Dedifferentiated amniotic fluid mesenchymal stem cell (primary cell): ENCODE measurements at regions not wholly inside any gene's neighbourhood (a gene's known extent, or its start where the extent isn't known, plus 50 kb on each side); places are given as distances from the start of the nearest gene placed in this dataset.
"Not testable (repeated sequence)": the region's sequence is repeated elsewhere in the genome, so short reads cannot be mapped to it uniquely, and the experiment has no call there.

Source experiments
- DNase-seq: peaks from one replicate; pipeline ENCODE4 v3.0.0-alpha.2; 2016; ENCODE audit errors: extremely low spot score

DNA sequence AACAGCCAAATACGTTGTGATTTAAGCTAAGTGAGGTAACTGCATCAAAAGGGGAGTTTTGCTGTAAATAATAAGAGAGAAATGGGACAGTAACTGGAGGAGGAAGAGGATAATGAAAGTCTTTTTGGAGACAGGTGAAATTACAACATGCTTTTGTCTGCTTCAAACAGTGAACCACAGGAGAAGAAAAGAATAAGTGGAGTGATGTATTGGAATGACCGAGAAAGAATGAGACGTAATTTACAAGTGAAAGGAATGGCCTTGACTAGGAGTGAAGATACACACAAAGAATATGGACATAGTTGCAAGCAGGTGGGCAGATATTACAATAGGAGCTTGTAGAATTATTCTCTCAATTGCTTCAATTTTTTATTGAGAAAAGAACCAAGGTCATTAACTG, 550.8 kb downstream of the DIPK2A start:
- no peak for DNase-seq

DNA sequence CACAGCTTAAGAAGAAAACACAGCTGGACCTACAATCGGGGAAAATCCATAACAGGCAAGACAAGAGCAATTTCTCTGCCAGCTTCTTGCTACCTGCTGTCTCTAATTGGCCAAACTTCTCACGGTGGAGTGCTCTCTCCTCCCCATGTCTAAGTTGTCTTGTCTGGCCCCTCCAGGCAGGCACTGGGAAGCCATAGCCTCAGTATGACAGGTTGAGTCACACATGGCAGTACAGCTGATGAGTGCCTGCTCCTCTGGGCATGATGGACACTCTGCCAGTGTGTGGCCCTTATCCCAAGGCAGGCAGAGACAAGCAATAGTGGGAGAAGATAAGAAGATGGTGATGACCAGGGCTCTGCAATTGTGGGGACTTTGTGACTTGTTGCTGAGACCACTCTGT, 551.8 kb downstream of the DIPK2A start:
- no peak for DNase-seq

DNA sequence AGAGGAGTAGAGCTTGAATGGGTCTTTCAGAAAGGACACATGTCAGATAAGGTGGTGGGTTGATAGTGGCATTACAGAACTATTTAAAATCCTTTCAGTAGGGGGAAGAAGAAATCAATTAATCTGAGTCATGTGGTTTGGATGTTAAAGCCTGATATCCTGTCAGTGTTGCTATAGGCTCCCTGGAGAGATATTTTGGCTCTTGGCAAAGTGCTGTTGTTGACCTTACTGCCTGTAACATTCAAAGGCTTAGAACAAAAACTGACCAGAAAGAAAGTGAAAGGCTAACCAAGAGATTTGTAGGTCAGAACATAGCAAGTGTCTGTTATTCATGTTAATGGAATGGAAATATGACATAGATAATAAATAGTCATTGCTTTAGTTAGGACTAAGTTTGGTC, 552.9 kb downstream of the DIPK2A start:
- DNase-seq: no peak

DNA sequence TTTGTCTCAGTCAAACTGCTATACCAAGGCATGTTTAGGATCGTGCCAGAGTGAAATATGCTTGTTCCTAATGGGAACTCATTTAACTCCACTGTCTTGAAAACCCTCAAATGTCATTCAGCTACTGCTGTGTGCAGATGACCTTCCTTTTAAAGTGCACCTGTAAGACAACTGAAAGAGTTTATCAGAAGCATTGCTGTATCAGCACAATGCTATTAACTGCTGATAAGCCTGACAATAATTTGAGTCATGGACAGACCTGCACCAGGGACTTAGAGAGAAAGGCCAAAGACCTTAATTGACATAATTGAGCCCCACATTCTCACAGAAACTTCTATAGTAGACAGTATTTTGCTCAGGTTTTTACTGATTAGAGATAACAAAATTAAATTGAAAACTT, 557.9 kb downstream of the DIPK2A start:
- no peak for DNase-seq

DNA sequence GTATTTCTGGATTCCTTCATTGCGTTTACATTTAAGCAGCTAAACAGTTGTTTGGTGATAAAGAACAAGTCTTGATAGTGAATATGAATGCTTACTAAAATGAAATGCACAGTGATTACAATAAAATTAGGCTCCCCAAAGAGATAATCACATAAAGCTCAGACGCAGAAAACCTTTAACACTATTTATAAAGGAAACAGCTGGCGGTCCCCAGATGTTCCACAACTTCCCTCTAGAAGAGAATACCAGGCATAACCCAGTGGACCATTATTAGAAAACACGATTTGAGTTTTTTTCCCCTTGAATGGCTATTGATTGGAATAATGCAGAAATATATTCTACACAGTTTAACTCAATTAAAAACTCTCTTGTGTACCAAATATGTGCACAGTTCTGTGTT, 573.2 kb downstream of the DIPK2A start:
- DNase-seq: no peak

DNA sequence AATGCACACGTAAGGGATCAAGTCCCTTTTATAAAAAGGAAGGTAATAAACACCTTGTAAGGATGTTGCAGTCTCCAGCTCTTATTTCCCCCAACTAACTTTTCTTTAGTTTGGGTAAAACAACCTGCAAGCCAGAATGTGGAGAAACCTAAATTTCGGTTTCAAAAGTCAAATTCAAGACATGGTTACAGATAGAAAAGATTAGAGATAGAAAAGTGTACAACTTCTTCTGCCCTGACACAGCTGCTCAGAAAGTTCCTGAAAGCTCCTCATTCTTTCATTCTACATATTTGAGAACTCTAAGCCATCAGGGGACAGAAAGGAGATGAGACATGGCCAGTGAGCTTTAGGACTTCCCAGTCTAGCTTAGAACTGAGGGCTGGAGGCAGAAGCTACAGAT, 574.9 kb downstream of the DIPK2A start:
- DNase-seq: no peak

DNA sequence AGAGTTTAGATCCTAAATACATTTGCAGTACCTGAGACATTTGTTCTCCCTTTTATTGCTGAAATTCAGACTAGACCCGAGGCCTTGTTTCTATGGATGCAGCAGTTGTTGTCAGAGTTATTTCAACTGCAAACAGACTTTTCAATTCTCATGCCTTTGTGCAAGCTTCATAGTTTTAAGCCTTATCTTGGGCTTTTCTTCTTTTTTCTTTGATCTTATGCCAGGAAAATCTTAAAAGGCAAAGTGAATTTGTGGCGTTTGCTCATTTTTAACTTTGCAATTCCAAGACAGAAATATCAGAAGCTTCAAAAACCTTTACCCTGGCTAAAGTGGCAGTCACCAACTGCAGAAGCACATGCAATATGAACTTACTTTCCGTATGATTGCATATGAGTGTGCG, 576.7 kb downstream of the DIPK2A start:
- no peak for DNase-seq

DNA sequence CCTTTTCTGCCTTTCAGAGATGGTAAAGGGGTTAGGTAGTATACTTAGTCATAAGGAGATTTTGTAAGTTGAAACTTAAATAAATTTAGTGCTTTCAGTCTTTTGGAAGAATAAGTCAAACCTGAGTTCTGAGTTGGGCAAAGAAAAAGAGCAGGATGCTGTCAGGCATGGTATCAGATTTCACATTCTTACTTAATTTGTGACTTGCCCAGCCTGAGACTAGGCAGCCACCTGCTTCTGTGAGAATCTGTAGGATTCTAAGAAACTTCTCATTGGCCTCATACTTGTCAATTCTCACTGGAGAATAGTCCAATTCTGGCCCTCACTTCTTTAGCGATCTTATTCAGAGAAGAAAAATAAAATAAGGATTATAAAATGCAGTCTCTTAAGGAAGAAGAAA, 577.5 kb downstream of the DIPK2A start:
- no peak for DNase-seq

DNA sequence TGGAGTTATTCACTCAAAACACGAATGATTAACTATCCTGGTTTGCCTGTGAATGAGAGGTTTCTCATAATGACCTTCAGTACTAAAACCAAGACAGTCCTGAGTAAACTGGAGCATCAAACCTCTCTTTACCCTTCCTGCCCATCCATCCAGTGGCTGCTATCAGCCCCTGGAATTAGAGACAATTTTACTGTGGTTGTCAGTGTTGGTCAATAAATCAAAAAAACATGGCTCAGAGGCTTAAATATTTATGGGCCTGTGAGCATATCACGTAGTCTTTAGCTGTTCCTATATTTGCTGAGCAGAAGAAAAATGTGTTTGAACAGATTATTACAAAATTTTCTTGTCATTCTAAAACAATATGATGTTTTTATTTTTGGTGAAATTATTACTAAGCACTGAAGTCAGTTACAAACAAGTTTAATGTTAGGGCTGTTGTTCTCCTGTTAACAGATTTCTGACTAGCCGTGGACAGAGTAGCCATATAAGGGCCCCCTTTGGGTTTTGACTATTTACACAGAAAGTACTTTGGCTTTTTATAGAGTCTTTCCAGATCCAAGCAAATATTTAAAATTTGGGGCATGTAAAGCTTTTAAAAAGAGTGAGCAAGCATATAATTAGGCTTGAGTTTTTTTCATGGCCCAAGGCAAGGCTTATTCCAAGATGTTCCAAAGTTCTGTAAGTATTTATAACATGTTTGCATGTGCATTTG, 580.9 kb downstream of the DIPK2A start:
- DNase-seq: no peak

DNA sequence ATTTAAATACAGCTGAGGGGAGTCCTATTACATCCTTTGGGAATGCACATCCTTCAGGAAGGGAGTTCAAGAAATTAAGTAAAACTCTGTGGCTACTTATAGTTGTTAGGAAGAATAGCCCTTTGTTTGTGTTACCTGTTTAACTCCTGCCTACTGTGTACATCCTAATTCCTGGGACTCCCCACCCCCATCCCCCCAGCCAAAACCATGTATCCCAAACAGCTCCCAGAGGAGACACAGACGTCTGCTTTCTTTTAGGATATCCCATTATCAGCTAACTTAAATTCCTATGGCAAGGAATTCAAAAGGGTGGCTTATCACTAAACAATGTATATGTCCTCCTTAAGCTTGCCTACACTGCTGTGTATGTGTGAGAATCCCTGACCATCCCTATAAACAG, 581.7 kb downstream of the DIPK2A start:
- DNase-seq: no peak

DNA sequence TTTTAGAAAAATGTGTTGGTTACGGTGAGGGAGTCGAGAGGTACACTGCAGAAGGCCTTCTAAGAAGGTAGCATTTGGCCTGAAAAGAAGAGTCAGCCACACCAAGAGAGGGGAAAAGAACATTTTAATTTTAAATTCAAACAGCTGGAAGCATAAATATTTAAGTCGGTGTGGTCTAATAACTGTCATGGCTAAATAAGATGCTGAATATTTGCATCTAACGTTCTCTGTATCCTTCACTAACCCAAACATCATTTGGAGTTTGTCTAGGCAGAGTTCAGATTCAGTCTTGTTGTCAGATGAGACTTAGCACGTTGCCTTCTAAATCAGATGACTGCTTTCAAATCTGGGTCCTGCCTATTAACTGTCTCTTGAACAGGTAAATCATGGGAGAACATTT, 583.3 kb downstream of the DIPK2A start:
- DNase-seq: no peak

DNA sequence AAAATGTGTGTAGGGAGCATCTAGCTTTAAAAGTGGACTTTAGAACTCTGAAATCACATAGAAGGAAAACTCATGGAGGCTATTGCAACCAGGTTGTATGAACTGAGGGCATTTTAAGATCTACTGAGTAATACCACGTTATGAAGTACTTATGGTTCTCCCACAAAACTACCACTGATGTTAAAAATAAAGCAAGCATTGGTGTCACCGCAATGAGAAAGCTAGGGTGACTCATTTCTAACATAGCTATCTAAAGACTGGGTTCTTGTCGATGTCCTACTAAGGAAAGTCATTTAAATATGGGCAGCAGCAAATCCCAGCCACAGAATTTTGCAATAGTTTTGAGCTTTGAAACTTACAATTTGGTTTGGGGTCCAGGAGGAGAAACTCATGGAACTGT, 584.8 kb downstream of the DIPK2A start:
- DNase-seq: no peak

DNA sequence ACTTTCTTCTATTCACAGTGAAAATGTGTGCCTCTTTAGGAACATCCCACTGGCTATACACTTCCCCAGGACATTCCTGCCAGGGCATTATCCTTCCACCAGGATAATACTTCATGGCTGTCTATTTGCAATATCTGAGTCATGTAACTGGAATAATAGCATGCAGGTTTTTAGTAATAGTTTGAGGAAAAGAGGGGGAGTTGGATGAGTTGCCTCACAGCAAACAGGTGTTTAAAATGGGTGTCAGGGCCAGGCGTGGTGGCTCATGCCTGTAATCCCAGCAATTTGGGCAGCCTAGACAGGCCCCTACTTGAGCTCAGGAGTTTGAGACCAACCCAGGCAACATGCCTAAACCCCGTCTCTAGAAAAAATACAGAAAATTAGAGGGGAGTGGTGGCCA, 585.9 kb downstream of the DIPK2A start:
- DNase-seq: no peak

DNA sequence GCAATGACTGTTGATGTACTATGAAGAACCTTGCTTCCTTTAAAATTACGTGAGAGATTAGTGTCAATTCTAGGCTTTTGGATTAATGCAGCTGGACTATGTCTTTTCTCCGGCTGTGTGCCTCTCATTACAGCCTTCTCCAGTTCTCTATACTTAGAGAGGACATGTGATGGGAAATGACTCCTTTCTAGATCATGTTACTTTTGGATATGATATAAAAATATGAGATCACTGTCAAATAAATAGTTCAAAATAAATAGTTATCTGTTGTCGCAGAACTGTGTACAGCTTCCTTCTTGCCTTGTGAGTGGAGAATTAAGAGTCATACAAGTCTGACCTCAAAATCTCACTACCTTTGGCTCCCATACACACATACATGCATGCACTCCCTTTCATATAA, 592.4 kb downstream of the DIPK2A start:
- DNase-seq: no peak

DNA sequence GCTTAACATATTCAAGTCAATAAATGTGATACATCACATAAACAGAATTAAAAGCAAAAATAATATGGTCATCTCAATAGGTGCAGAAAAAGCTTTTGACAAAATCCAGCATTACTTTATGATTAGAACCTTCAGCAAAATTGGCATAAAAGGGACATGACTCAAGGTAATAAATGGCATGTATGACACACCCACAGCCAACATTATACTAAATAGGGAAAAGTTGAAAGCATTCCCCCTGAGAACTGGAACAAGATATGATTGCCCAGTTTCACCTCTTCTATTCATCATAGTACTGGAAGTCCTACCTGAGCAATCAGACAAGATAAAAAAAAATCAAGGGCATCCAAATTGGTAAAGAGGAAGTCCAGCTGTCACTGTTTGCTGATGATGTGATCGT, 594.7 kb downstream of the DIPK2A start:
- no peak for DNase-seq

DNA sequence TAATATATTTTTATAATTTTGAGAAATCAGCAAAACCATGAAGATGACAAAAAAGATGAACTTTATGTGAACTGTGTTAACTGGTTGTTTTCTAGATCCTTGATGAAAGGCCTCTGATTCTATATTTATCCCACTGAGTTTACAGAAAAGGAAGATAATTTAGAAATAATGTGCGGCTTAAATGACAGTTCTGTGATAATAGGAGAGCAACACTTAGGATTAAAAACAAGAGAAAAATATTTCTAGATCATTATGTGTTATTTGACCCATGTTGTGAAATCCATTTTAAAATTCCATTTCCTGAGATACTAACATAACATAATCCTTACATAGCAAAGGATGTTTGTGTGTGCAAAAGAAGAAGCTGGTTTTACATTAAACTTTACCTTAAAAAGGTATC, 598.0 kb downstream of the DIPK2A start:
- no peak for DNase-seq

DNA sequence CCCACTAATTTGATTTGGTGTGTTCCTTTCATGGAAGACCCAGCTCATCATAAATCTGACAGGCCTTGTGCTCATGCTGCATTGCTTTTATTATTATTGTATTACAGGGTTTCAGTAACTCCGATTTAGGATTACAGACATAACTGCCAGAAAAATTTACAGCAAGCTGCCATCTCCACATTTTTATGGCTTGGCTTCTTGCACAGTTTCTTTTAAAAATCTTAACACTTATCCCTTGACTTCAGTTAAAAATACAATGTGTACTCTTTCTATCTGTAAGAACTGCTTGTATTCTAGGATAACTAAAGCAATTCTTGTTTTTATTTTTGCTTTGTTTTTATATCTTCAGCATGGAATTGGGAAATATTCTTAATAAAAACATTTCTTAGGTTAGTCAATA, 612.2 kb downstream of the DIPK2A start:
- no peak for DNase-seq

DNA sequence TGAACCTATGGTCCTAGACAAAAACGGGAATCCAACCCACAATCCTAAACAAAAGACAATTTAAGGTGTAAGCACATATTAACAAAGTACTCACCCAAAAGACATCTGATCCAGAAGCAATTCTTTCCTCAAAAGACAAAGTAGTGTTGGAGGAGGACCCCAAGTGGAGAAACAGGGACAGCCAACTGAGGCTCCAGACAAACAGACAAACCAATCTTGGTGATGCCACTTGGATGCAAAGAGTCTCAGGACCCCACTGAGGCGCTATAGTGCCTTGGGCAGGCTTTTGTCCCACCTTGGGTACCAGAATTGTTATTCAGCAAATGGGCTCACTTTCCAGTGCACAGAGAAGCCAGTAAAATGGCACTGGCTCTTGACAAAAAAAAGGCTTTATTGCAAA, 613.8 kb downstream of the DIPK2A start:
- no peak for DNase-seq

DNA sequence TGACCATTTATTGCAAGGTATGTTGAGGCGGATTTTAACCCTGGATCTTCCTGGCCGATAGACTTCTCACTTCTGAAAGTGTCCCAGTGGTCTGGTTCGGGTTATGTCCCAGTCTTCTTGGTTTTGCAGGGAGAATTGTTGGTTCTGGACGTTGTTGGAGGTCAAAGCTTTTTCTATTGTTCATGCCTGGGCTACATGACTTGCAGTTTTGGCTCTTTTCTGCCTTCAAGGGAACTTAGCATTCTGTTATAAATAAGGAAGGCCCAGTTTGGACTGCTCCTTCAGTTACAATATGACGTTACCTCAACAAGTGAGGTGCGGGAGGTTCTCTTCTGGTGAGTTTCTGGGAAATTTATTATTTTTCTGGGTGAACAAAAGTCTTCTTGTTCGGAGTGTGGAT, 614.3 kb downstream of the DIPK2A start:
- DNase-seq: no peak

DNA sequence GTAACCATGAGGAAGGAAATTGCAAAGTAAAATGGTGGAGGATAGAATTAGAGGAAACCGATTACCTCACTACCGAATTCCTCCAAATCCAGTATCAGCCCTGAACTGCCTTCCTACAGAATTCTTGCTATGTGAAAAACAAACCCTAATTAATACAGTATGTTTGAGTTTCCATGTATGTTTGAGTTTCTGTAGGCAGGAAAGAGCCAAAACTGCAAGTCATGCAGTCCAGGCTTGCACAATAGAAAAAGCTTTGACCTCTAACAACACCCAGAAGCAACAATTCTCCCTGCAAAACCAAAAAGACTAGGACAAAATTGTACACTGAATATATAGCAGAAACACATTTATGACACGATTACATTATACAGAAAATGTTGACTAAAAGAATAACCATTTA, 614.8 kb downstream of the DIPK2A start:
- DNase-seq: peak; percentile 83

DNA sequence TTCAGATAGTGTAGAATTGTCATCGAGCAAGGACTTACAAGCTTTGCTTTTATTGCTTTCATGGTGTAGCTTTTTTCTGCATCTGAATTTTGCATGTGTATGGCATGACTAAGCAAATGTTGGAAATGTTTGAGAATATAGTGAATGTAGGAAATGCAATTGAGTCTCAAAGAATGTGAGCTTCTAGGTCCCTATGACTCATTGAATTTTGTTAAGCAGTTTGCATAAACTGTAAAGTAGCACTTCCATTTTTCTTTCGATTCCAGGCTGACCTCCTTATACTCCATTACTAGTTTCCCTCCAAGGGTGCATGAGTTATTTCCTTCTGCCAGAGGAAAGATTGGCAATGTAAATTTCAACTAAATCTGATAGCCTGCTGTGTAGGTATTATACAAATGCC, 619.2 kb downstream of the DIPK2A start:
- DNase-seq: peak; percentile 92

DNA sequence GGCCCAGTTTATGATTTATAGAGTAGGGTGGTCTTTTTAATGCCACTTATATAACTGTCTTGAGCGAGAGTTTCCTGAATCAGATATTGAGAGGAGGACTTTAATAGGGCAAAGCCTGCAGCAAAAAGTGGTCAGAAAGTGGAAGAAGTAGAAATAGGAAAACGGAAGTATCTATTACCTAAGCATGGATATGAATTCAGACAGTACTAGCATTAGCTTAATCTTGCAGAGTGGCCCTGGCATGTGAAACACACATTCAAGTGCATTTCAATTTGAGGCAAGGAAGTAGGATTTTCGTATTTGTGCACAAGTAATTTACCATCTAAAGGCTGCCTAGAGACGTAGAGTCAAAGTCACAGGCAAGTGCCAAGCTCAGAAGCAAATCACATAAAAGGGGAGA, 622.3 kb downstream of the DIPK2A start:
- DNase-seq: no peak

DNA sequence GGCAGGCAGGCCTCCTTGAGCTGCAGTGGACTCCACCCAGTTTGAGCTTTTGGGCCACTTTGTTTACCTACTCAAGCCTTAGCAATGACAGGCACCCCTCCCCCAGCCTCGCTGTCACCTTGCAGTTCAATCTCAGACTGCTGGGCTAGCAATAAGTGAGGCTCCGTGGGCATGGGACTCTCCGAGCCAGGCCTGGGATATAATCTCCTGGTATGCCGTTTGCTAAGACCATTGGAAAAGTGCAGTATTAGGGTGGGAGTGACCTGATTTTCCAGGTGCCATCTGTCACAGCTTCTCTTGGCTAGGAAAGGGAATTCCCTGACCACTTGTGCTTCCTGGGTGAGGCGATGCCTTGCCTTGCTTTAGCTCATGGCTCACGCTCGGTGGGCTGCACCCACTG, 648.6 kb downstream of the DIPK2A start:
- not testable (repeated sequence) for DNase-seq

DNA sequence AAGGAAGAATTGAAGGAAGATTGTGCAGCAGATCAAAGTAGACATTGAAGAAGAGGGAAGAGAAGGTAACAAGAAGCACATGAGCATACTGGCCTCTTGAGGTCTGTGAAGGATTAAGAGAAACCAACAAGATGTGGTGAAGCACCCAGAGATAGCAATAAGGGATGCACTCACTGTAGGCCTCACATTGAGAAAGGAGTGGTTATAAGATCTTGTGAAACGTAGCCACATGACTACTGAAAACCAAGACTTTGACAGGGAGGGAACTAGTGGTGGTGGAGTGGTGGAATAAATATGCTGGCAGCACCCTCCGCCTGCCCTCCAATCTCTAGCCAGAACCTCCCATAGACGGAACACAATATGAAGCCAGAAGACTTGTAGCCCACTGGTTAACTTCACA, 651.2 kb downstream of the DIPK2A start:
- no peak for DNase-seq

DNA sequence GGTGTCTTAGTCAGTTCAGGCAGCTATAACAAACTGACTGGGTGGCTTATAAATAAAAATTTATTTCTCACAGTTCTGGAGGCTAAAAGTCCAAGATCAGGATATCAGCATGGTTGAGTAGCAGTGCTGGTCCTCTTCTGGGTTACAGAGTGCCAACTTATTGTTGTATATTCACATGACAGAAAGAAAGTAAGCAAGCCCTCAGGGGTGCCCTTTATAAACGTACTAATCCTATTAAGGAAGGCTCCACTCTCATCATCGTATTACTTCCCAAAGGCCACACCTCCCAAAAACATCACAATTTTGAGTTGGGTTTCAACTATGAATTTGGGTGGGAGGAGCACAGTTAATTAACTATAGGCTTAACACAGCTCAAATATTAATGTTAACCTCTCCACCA, 653.0 kb downstream of the DIPK2A start:
- DNase-seq: no peak
